A549 (cell line): ENCODE measurements at regions not wholly inside any gene's neighbourhood (a gene's known extent, or its start where the extent isn't known, plus 50 kb on each side); places are given as distances from the start of the nearest gene placed in this dataset.
A peak's percentile ranks its signal among the peaks of the same experiment; 100 is the strongest.

ENCODE experiments used
- ATAC-seq, 2 experiments: fragments of 200-7000 bp in 1 of 2; fragments of >200 bp in 1 of 2; cut with Nextera tagmentation in 1 of 2; cut with Tn5 transposase in 1 of 2; 3 replicates each; pipeline versions ENCODE4 v1.8.0 to v1.9.1; 2018 to 2020; ENCODE audit warnings: mild to moderate bottlenecking in 1 of 2, moderate library complexity in 1 of 2
- CTCF ChIA-PET: fragments of 300-600 bp; sonication (Branson Sonifier 250); formaldehyde crosslinking; extraction: SDS; loops from one replicate; lab custom pipeline; 2021; ENCODE audit warnings: antibody characterized with exemption, inconsistent platforms; lab: Yijun Ruan, JAX
- POLR2A ChIA-PET: fragments of 350-600 bp; formaldehyde crosslinking; extraction: SDS; loops from one replicate; lab custom pipeline; 2021; ENCODE audit warnings: antibody characterized with exemption, inconsistent platforms; lab: Yijun Ruan, JAX
- DNase-seq, 2 experiments: peaks; one replicate each; pipeline versions ENCODE4 v3.0.0 to v3.0.0-alpha.2; 2011 to 2016; ENCODE audit warnings: low read depth in 1 of 2, low spot score in 1 of 2
- FAIRE-seq: peaks from 2 replicates; lab custom pipeline; 2011; peaks lifted over from hg19 to GRCh38; lab: Jason Lieb, UNC
- H3K27ac ChIP-seq, 2 experiments: fragments of >200 bp; sonication (Bioruptor Twin); formaldehyde crosslinking; 3 replicates each; pipeline ENCODE4 v1.5.1; 2016 to 2017
- H3K4me1 ChIP-seq: fragments of >200 bp; sonication (Bioruptor Twin); formaldehyde crosslinking; 3 replicates; pipeline ENCODE4 v1.6.1; 2016
- H3K4me2 ChIP-seq: fragments of >200 bp; sonication (Bioruptor Twin); formaldehyde crosslinking; 3 replicates; pipeline ENCODE4 v1.6.1; 2016
- H3K4me3 ChIP-seq: fragments of >200 bp; sonication (Bioruptor Twin); formaldehyde crosslinking; 3 replicates; pipeline ENCODE4 v1.5.1; 2016
- H3K9me3 ChIP-seq: fragments of >200 bp; sonication (Bioruptor Twin); formaldehyde crosslinking; 3 replicates; pipeline ENCODE4 v1.6.1; 2016
- ELK1 ChIP-seq: fragments of 150-350 bp; IDR thresholded peaks from 2 replicates; pipeline ENCODE4 v1.6.1; 2014; ENCODE audit warnings: low read depth, mild to moderate bottlenecking, low read length
- EP300 ChIP-seq, 2 experiments: fragments of >200 bp; sonication (Bioruptor Twin); formaldehyde crosslinking; IDR thresholded peaks; 2 replicates in 1 of 2; 3 replicates in 1 of 2; pipeline ENCODE4 v1.6.1; 2016 to 2017
- FOSB ChIP-seq: fragments of 250-450 bp; sonication (Bioruptor Pico); IDR thresholded peaks from 2 replicates; pipeline ENCODE4 v1.5.0; 2020; ENCODE audit warnings: mild to moderate bottlenecking, moderate library complexity
- HOXA7 ChIP-seq: fragments of 250-450 bp; sonication (Bioruptor Pico); IDR thresholded peaks from 2 replicates; pipeline ENCODE4 v1.5.0; 2020; ENCODE audit warnings: mild to moderate bottlenecking, moderate library complexity
- JUN ChIP-seq, 2 experiments: fragments of >200 bp; sonication (Bioruptor Twin); formaldehyde crosslinking; IDR thresholded peaks; 2 replicates in 1 of 2; 3 replicates in 1 of 2; pipeline ENCODE4 v1.6.1; 2016 to 2017
- MAFK ChIP-seq: fragments of 450-650 bp; IDR thresholded peaks from 2 replicates; pipeline ENCODE4 v1.6.1; 2014; ENCODE audit not compliant: partially characterized antibody
- MAX ChIP-seq: IDR thresholded peaks from 2 replicates; pipeline ENCODE4 v1.6.1; 2012
- MAZ ChIP-seq: fragments of 150-350 bp; IDR thresholded peaks from 2 replicates; pipeline ENCODE4 v1.6.1; 2014; ENCODE audit warnings: antibody characterized with exemption, low read depth, low read length, borderline replicate concordance
- NFE2L2 ChIP-seq: fragments of 150-350 bp; conservative IDR thresholded peaks from 2 replicates; pipeline ENCODE4 v1.6.1; 2014; ENCODE audit warnings: low read length
- PBX3 ChIP-seq: IDR thresholded peaks from 2 replicates; pipeline ENCODE4 v1.6.1; 2012
- RARB ChIP-seq: fragments of 250-450 bp; sonication (Bioruptor Pico); IDR thresholded peaks from 2 replicates; pipeline ENCODE4 v1.8.0; 2021; ENCODE audit warnings: mild to moderate bottlenecking, moderate library complexity
- SMC3 ChIP-seq: fragments of >200 bp; sonication (Bioruptor Twin); formaldehyde crosslinking; IDR thresholded peaks from 3 replicates; pipeline ENCODE4 v1.6.1; 2018; ENCODE audit warnings: inconsistent platforms
- SREBF2 ChIP-seq: fragments of 450-650 bp; IDR thresholded peaks from 2 replicates; pipeline ENCODE4 v1.6.1; 2014; ENCODE audit warnings: mild to moderate bottlenecking, moderate library complexity
- ZC3H11A ChIP-seq: fragments of 450-650 bp; IDR thresholded peaks from 2 replicates; pipeline ENCODE4 v1.6.1; 2014; ENCODE audit warnings: antibody characterized with exemption, mild to moderate bottlenecking
- ZNF302 ChIP-seq: fragments of 250-450 bp; sonication (Bioruptor Pico); IDR thresholded peaks from 2 replicates; pipeline ENCODE4 v1.9.0; 2021; ENCODE audit warnings: inconsistent platforms, mild to moderate bottlenecking, moderate library complexity
- ZSCAN20 ChIP-seq: fragments of 250-450 bp; sonication (Bioruptor Pico); IDR thresholded peaks from 2 replicates; pipeline ENCODE4 v1.8.0; 2022; ENCODE audit warnings: mild to moderate bottlenecking, moderate library complexity
- WGBS: methylation state at CpG from one replicate; pipeline ENCODE4 v1.1.6; 2017; ENCODE audit errors: missing lambda C conversion rate; 5-methylcytosine and 5-hydroxymethylcytosine counted together
- TF ChIP-seq, protein P1 (sequence below): fragments of 250-450 bp; sonication (Bioruptor Pico); IDR thresholded peaks from 2 replicates; pipeline ENCODE4 v1.5.0; 2021; ENCODE audit warnings: mild to moderate bottlenecking, moderate library complexity, borderline replicate concordance
- TF ChIP-seq, protein P2 (sequence below): fragments of >200 bp; sonication (Bioruptor Twin); formaldehyde crosslinking; IDR thresholded peaks from 3 replicates; pipeline ENCODE4 v1.5.1; 2016

DNA sequence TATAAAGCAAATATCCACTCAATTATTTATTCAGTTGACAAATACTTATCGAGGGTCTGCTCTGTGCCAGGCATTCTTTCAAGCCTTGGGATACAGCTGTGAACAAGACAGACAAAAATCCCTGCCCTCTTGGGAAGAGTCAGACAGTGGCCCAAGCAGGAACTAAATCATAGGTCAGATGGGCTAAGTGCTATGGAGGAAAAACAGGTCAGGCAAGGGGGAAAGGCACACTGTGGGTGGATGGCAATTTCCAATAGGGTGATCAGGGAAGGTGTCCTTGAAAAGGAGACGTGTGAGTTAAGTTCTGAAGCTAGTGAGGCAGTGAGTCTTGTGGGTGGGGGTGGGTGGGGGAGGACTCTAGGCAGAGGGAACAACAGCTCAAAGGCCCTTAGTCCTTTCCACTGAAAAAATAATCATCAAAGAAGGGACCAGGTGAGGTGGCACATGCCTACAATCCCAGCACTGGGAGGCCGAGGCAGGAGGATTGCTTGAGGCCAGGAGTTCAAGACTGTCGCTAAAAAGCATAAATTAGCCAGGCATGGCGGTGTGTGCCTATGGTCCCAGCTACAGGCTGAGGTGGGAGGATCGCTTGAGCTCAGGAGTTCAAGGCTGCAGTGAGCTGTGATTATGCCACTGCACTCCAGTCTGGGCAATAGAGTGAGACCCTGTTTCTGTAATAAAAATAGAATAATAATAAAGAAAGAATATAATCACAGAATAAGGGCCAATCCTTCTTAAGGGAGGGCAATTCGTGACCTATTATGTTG lies 95.2 kb upstream of the CPEB4 start:
- FAIRE-seq, result no peak

GRCh38 chr5:173793648-173794548 lies 94.3 kb upstream of the CPEB4 start:
- TF ChIP-seq, protein P1, sequence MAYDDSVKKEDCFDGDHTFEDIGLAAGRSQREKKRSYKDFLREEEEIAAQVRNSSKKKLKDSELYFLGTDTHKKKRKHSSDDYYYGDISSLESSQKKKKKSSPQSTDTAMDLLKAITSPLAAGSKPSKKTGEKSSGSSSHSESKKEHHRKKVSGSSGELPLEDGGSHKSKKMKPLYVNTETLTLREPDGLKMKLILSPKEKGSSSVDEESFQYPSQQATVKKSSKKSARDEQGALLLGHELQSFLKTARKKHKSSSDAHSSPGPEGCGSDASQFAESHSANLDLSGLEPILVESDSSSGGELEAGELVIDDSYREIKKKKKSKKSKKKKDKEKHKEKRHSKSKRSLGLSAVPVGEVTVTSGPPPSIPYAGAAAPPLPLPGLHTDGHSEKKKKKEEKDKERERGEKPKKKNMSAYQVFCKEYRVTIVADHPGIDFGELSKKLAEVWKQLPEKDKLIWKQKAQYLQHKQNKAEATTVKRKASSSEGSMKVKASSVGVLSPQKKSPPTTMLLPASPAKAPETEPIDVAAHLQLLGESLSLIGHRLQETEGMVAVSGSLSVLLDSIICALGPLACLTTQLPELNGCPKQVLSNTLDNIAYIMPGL (CRISPR knock-in tag), result no peak
- TF ChIP-seq JUN (IDR thresholded peaks at IDR 0.05) (no peak), RARB (CRISPR knock-in tag) (no peak), SREBF2 (no peak), ELK1 (no peak), PBX3 (no peak), ZSCAN20 (CRISPR knock-in tag) (no peak), HOXA7 (CRISPR knock-in tag) (no peak), ZNF302 (CRISPR knock-in tag) (no peak), SMC3 (no peak), MAZ (no peak), MAFK (no peak)
- TF ChIP-seq, protein P2, sequence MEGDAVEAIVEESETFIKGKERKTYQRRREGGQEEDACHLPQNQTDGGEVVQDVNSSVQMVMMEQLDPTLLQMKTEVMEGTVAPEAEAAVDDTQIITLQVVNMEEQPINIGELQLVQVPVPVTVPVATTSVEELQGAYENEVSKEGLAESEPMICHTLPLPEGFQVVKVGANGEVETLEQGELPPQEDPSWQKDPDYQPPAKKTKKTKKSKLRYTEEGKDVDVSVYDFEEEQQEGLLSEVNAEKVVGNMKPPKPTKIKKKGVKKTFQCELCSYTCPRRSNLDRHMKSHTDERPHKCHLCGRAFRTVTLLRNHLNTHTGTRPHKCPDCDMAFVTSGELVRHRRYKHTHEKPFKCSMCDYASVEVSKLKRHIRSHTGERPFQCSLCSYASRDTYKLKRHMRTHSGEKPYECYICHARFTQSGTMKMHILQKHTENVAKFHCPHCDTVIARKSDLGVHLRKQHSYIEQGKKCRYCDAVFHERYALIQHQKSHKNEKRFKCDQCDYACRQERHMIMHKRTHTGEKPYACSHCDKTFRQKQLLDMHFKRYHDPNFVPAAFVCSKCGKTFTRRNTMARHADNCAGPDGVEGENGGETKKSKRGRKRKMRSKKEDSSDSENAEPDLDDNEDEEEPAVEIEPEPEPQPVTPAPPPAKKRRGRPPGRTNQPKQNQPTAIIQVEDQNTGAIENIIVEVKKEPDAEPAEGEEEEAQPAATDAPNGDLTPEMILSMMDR, result no peak
- Histone ChIP-seq H3K4me1 (peaks cover 24% of the 10 kb centered on the region), H3K27ac (peak overlapping the region; percentile 51 to 64), H3K4me3 (no peak overlapping the region), H3K9me3 (no peaks in the 10 kb centered on the region), H3K4me2 (peak overlapping the region; percentile 24; the same call in 2 of the 3 replicates)
- ATAC-seq (peak in 1 of 2 experiments; percentile 30; a peak in 1 of 6 replicates), FAIRE-seq (no peak), DNase-seq (no peak)
- WGBS, result 78% methylated on average over 16 of the region's 16 CpGs
- CTCF ChIA-PET, result no interaction called here
- POLR2A ChIA-PET, result no interaction called here

More for the DNA sequence above, 95.2 kb upstream of the CPEB4 start:
- ATAC-seq (no peak), DNase-seq (no peak)
- Histone ChIP-seq H3K4me3 (no peak overlapping the region), H3K4me2 (no peak overlapping the region), H3K27ac (peak overlapping the region; percentile 21 to 61; a peak in 5 of 6 replicates), H3K9me3 (no peaks in the 10 kb centered on the region), H3K4me1 (peaks cover 25% of the 10 kb centered on the region)
- CTCF ChIA-PET, result interaction anchor here (1.3 kb wide), 1 partner anchor 17 kb away, joined by 4 read pairs; no protein-coding TSS in a partner anchor
- TF ChIP-seq FOSB, result no peak
- TF ChIP-seq MAX, result no peak
- TF ChIP-seq ELK1, result no peak
- TF ChIP-seq MAZ, result no peak
- TF ChIP-seq NFE2L2, result no peak
- TF ChIP-seq ZC3H11A, result no peak
- no peak for TF ChIP-seq EP300 (IDR thresholded peaks at IDR 0.05)
- TF ChIP-seq RARB (CRISPR knock-in tag), result no peak
- POLR2A ChIA-PET, result no interaction called here
- WGBS, result 86% methylated on average over 7 of the region's 7 CpGs
